K562 (cell line): ENCODE measurements at regions not wholly inside any gene's neighbourhood (a gene's known extent, or its start where the extent isn't known, plus 50 kb on each side); places are given as distances from the start of the nearest gene placed in this dataset.

Experiments used
- ATAC-seq: fragments of 200-7000 bp; cut with Tn5 transposase; 3 replicates; pipeline ENCODE4 v1.9.1; 2020; ENCODE audit warnings: moderate library complexity
- BruUV-seq: library from RNA; stranded (reverse); fragments of 400-500 nt; replicated peaks from 2 replicates; lab custom pipeline; 2021; lab: Mats Ljungman, UMichigan
- CTCF ChIA-PET: fragments of 300-600 bp; formaldehyde crosslinking; extraction: SDS; loops from one replicate; lab custom pipeline; 2021; ENCODE audit warnings: low intra/inter-chr PET ratio; lab: Yijun Ruan, JAX
- POLR2A ChIA-PET: fragments of 300-600, 350-650 bp; sonication (Branson Sonifier 250); formaldehyde crosslinking; extraction: SDS; loops from one replicate; lab custom pipeline; 2021; ENCODE audit warnings: antibody characterized with exemption, inconsistent platforms; lab: Yijun Ruan, JAX
- DNase-seq, 4 experiments: peaks; one replicate each; pipeline versions ENCODE4 v3.0.0 to v3.0.0-alpha.2; 2011 to 2018; ENCODE audit warnings: low spot score in 3 of 4, mixed read lengths in 3 of 4; ENCODE audit errors: extremely low read depth in 1 of 4
- FAIRE-seq: peaks from 2 replicates; lab custom pipeline; 2011; peaks lifted over from hg19 to GRCh38; lab: Jason Lieb, UNC
- H2AFZ ChIP-seq: 2 replicates; pipeline ENCODE4 v1.6.0; 2011; ENCODE audit warnings: low read depth, low read length, control low read depth, inconsistent platforms
- H3K27ac ChIP-seq: fragments of 200-600 bp; 3 replicates; pipeline ENCODE4 v1.8.0; 2011; ENCODE audit warnings: low read depth, mild to moderate bottlenecking, control low read depth, inconsistent platforms, low read length, moderate library complexity, mixed read lengths; ENCODE audit errors: extremely low read depth
- H3K27me3 ChIP-seq, 2 experiments: fragments of 300-600 bp in 1 of 2; 2 replicates in 1 of 2; 3 replicates in 1 of 2; pipeline versions ENCODE4 v1.6.0 to v1.8.0; 2011; ENCODE audit warnings: inconsistent platforms in 2 of 2, low read length in 2 of 2, mild to moderate bottlenecking in 1 of 2, mixed read lengths in 1 of 2, moderate library complexity in 1 of 2; ENCODE audit not compliant: control insufficient read depth in 2 of 2, insufficient read depth in 2 of 2
- H3K36me3 ChIP-seq: fragments of 300-600 bp; 3 replicates; pipeline ENCODE4 v1.8.0; 2011; ENCODE audit warnings: mild to moderate bottlenecking, low read length, inconsistent platforms; ENCODE audit not compliant: control insufficient read depth, insufficient read depth
- H3K4me1 ChIP-seq, 2 experiments: fragments of 200-600 bp in 1 of 2; replicated peaks in 1 of 2; 2 replicates in 1 of 2; 3 replicates in 1 of 2; pipeline versions ENCODE4 v1.5.1 to v1.8.0; 2011; ENCODE audit warnings: inconsistent platforms in 2 of 2, low read length in 2 of 2, mild to moderate bottlenecking in 1 of 2, mixed read lengths in 1 of 2, moderate library complexity in 1 of 2; ENCODE audit not compliant: control insufficient read depth in 2 of 2, insufficient read depth in 2 of 2
- H3K4me2 ChIP-seq: 2 replicates; pipeline ENCODE4 v1.6.1; 2011; ENCODE audit warnings: low read length, control low read depth, inconsistent platforms, mixed read lengths; ENCODE audit not compliant: insufficient read depth
- H3K4me3 ChIP-seq: fragments of 200-600 bp; sonication (generic), shearing (Covaris generic); 2 replicates; pipeline ENCODE4 v1.5.1; 2016; ENCODE audit warnings: control low read depth, inconsistent platforms
- H3K79me2 ChIP-seq: fragments of 200-600 bp; 3 replicates; pipeline ENCODE4 v1.8.0; 2011; ENCODE audit warnings: low read length, inconsistent platforms; ENCODE audit not compliant: control insufficient read depth, insufficient read depth
- H3K9ac ChIP-seq, 2 experiments: 2 replicates each; pipeline versions ENCODE4 v1.6.0 to v1.6.1; 2011; ENCODE audit warnings: low read depth in 2 of 2, low read length in 2 of 2, control low read depth in 1 of 2, inconsistent platforms in 1 of 2, mild to moderate bottlenecking in 1 of 2, mixed read lengths in 1 of 2; ENCODE audit not compliant: insufficient read depth in 1 of 2
- H3K9me1 ChIP-seq: one replicate; pipeline ENCODE4 v1.6.0; 2011; ENCODE audit warnings: inconsistent platforms, mild to moderate bottlenecking, low read length, moderate library complexity; ENCODE audit not compliant: control insufficient read depth, insufficient read depth
- H3K9me3 ChIP-seq: replicated peaks from 2 replicates; pipeline ENCODE4 v1.5.1; 2011; ENCODE audit warnings: low read depth, low read length, inconsistent platforms; ENCODE audit not compliant: control insufficient read depth, insufficient read depth
- H4K20me1 ChIP-seq: replicated peaks from 2 replicates; pipeline ENCODE4 v1.6.1; 2011; ENCODE audit warnings: low read length, inconsistent platforms, mixed read lengths; ENCODE audit not compliant: control insufficient read depth, insufficient read depth
- ADNP ChIP-seq: fragments of 200-800 bp; sonication (Bioruptor generic); IDR thresholded peaks from 2 replicates; pipeline ENCODE4 v1.6.1; 2016; ENCODE audit warnings: missing genetic modification characterization, missing compliant biosample characterization
- HDAC2 ChIP-seq: fragments of 450-650 bp; IDR thresholded peaks from 2 replicates; pipeline ENCODE4 v1.6.1; 2016; ENCODE audit warnings: mild to moderate bottlenecking
- HSF4 ChIP-seq: fragments of 250-450 bp; sonication (Bioruptor Pico); IDR thresholded peaks from 2 replicates; pipeline ENCODE4 v2.1.2; 2022; ENCODE audit warnings: mild to moderate bottlenecking, moderate library complexity, borderline replicate concordance
- NCOA2 ChIP-seq, 2 experiments: fragments of 450-650 bp; IDR thresholded peaks; 2 replicates each; pipeline ENCODE4 v1.6.1; 2018; ENCODE audit warnings: mild to moderate bottlenecking in 2 of 2, moderate library complexity in 1 of 2; ENCODE audit not compliant: partially characterized antibody in 2 of 2
- POLR2AphosphoS2 ChIP-seq: IDR thresholded peaks from 2 replicates; pipeline ENCODE4 v1.6.1; 2012; ENCODE audit warnings: low read length, improper control_type of control experiment
- RBBP5 ChIP-seq: fragments of 200-600 bp; sonication (generic); IDR thresholded peaks from 2 replicates; pipeline ENCODE4 v1.6.1; 2012; ENCODE audit warnings: borderline replicate concordance, mild to moderate bottlenecking, low read length, control low read depth, inconsistent platforms; ENCODE audit not compliant: insufficient read depth, poor library complexity, severe bottlenecking
- SRSF1 ChIP-seq: fragments of 200-400 bp; formaldehyde crosslinking; IDR thresholded peaks from 2 replicates; pipeline ENCODE4 v1.6.1; 2017; ENCODE audit warnings: mild to moderate bottlenecking, low read depth, low read length, moderate library complexity
- TBP ChIP-seq: optimal IDR thresholded peaks from 2 replicates; pipeline ENCODE3; 2011; ENCODE audit warnings: low read depth, low read length, improper control_type of control experiment
- ZNF445 ChIP-seq: fragments of 250-450 bp; sonication (Bioruptor Pico); IDR thresholded peaks from 2 replicates; pipeline ENCODE4 v1.4.0; 2020; ENCODE audit warnings: low read depth, mild to moderate bottlenecking, moderate library complexity
- ZNF561 ChIP-seq: fragments of 450-650 bp; formaldehyde crosslinking; conservative IDR thresholded peaks from 2 replicates; pipeline ENCODE4 v1.4.0; 2020; ENCODE audit warnings: mild to moderate bottlenecking, moderate library complexity
- WGBS: fragments of 100-300 bp; shearing (Covaris generic); methylation state at CpG from one replicate; pipeline ENCODE4 v1.1.6; 2016; ENCODE audit warnings: low coverage, mixed read lengths; ENCODE audit not compliant: insufficient coverage; ENCODE audit errors: missing lambda C conversion rate; 5-methylcytosine and 5-hydroxymethylcytosine counted together
- in situ Hi-C: fragments of 300-500 bp; cut with MboI; formaldehyde crosslinking; loops from 4 replicates; pipeline ENCODE4 v1.15.0; 2018; ENCODE audit warnings: inconsistent platforms, mixed read lengths
- intact Hi-C: fragments of 100-400 bp; cut with micrococcal nuclease; formaldehyde crosslinking; loops from 2 replicates; pipeline ENCODE4 v1.14.2; 2022
- TF ChIP-seq, protein P1 (sequence below): fragments of 250-450 bp; sonication (Bioruptor Pico); IDR thresholded peaks from 2 replicates; pipeline ENCODE4 v1.5.0; 2020; ENCODE audit warnings: mild to moderate bottlenecking
- TF ChIP-seq, protein P2 (sequence below), 2 experiments: fragments of 250-450 bp in 1 of 2; fragments of 450-650 bp in 1 of 2; sonication (Bioruptor Pico) in 1 of 2; IDR thresholded peaks; 2 replicates each; pipeline versions ENCODE4 v1.6.1 to v1.8.0; 2016 to 2021; ENCODE audit warnings: mild to moderate bottlenecking in 2 of 2, moderate library complexity in 2 of 2, missing compliant biosample characterization in 1 of 2, missing genetic modification characterization in 1 of 2
- TF ChIP-seq, protein P3 (sequence below): fragments of 450-650 bp; IDR thresholded peaks from 2 replicates; pipeline ENCODE4 v1.6.1; 2017; ENCODE audit warnings: mild to moderate bottlenecking, moderate library complexity

DNA sequence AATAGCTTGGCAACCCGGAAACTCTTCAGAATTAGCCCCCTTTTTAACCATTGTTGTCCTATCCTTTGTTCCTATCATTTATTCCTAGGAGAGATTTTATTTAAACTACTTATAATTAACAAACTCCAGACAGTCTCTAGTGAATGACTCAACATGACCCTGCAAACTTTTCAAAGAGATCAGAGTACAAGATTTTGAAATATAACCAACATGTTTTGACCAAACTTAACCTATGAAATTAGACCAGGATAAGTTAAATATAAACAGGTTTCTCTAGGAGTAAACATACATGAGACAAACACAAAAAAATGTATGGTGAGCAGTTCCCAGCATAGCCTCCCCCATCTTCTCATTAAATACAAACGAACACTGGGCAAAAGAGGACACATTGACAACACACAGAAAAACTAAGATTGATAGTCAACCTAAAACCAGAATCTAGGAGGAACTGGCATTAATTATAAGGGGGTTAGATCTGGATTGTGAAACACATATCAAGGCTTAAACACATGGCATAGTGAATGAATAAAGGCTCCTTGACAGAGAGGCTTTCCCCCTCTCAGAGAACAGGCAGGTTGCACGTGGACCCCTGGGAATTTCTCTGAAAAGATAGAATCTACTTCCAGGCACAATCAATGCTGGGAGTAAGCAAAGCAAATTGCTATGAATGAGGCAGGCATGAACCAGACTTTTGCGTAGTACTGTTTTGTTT is 284.1 kb downstream of the IRS1 start (continued):
- TF ChIP-seq, protein P1, sequence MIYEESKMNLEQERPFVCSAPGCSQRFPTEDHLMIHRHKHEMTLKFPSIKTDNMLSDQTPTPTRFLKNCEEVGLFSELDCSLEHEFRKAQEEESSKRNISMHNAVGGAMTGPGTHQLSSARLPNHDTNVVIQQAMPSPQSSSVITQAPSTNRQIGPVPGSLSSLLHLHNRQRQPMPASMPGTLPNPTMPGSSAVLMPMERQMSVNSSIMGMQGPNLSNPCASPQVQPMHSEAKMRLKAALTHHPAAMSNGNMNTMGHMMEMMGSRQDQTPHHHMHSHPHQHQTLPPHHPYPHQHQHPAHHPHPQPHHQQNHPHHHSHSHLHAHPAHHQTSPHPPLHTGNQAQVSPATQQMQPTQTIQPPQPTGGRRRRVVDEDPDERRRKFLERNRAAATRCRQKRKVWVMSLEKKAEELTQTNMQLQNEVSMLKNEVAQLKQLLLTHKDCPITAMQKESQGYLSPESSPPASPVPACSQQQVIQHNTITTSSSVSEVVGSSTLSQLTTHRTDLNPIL = no peak
- TF ChIP-seq POLR2AphosphoS2 = no peak
- TF ChIP-seq, all 486 proteins: peak for 0

DNA sequence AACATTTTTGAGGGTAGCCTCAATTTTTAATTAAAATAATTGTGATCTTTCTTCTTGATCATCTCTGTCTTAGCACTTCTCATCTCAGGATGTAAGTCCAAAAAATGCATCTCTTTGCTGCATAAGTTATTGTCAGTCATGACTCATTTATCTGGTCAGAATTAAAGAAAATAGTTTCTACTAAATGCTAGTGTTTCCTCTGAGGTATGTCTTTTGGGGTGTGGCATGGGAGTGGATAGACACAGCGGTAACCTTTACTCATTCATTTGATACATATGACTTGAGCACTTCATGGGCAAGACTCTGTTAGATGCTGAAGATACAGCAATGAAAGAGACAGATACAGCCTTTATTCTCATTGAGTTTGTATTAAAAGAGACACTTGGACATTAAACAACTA is 284.7 kb downstream of the IRS1 start:
- ChIA-PET CTCF (no interaction called here), POLR2A (no interaction called here)
- H3K4me2 ChIP-seq = no peak overlapping the region
- H3K79me2 ChIP-seq = no peaks in the 10 kb centered on the region
- FAIRE-seq (no peak), DNase-seq (no peak), ATAC-seq (no peak)
- BruUV-seq = no TSS peak
- no peaks in the 10 kb centered on the region for H4K20me1 ChIP-seq
- H3K9ac ChIP-seq = no peak overlapping the region
- WGBS = 0% methylated on average over 1 of the region's 1 CpG
- TF ChIP-seq TBP (no peak), ZNF561 (no peak), ZNF445 (CRISPR knock-in tag) (no peak), NCOA2 (IDR thresholded peaks at IDR 0.05; ENCODE audit: partially characterized antibody in 2 of 2) (no peak), ADNP (tag) (no peak), HSF4 (CRISPR knock-in tag) (no peak), HDAC2 (no peak), SRSF1 (no peak), RBBP5 (no peak)
- TF ChIP-seq, protein P2, sequence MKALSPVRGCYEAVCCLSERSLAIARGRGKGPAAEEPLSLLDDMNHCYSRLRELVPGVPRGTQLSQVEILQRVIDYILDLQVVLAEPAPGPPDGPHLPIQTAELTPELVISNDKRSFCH (CRISPR knock-in tag; IDR thresholded peaks at IDR 0.05) = no peak
- TF ChIP-seq, protein P2 (tag; IDR thresholded peaks at IDR 0.05) = no peak
- TF ChIP-seq, protein P3, sequence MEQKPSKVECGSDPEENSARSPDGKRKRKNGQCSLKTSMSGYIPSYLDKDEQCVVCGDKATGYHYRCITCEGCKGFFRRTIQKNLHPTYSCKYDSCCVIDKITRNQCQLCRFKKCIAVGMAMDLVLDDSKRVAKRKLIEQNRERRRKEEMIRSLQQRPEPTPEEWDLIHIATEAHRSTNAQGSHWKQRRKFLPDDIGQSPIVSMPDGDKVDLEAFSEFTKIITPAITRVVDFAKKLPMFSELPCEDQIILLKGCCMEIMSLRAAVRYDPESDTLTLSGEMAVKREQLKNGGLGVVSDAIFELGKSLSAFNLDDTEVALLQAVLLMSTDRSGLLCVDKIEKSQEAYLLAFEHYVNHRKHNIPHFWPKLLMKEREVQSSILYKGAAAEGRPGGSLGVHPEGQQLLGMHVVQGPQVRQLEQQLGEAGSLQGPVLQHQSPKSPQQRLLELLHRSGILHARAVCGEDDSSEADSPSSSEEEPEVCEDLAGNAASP = no peak
- intact Hi-C loops = no loop called here
- no peaks in the 10 kb centered on the region for H3K27me3 ChIP-seq
- no peaks in the 10 kb centered on the region for H3K9me3 ChIP-seq
- no peak overlapping the region for H3K4me3 ChIP-seq
- H3K9me1 ChIP-seq = no peaks in the 10 kb centered on the region
- no peaks in the 10 kb centered on the region for H3K4me1 ChIP-seq
- no peak overlapping the region for H3K27ac ChIP-seq
- in situ Hi-C loops = no loop called here
- H2AFZ ChIP-seq = no peak overlapping the region
- no peaks in the 10 kb centered on the region for H3K36me3 ChIP-seq
